GM23338 (cell line): ENCODE measurements at regions not wholly inside any gene's neighbourhood (a gene's known extent, or its start where the extent isn't known, plus 50 kb on each side); places are given as distances from the start of the nearest gene placed in this dataset.

Experiments used
- ATAC-seq: fragments of 200-7000 bp; cut with Tn5 transposase; 3 replicates; pipeline ENCODE4 v1.9.1; 2020
- DNase-seq: peaks from one replicate; pipeline ENCODE4 v3.0.0-alpha.2; 2015; ENCODE audit warnings: low spot score
- H2AFZ ChIP-seq: fragments of 200-600 bp; sonication (generic); 2 replicates; pipeline ENCODE4 v1.8.0; 2016; ENCODE audit warnings: antibody characterized with exemption, mild to moderate bottlenecking, moderate library complexity
- H3F3A ChIP-seq: fragments of 200-600 bp; sonication (generic); replicated peaks from 2 replicates; pipeline ENCODE4 v1.8.0; 2017; ENCODE audit warnings: antibody characterized with exemption, mixed run types, low read depth
- H3K27ac ChIP-seq: fragments of 200-600 bp; sonication (generic); 2 replicates; pipeline ENCODE4 v1.6.1; 2016; ENCODE audit warnings: low read depth
- H3K27me3 ChIP-seq: fragments of 200-600 bp; sonication (generic); 2 replicates; pipeline ENCODE4 v1.8.0; 2016; ENCODE audit warnings: mild to moderate bottlenecking, mixed run types, moderate library complexity; ENCODE audit not compliant: insufficient read depth
- H3K36me3 ChIP-seq: fragments of 200-600 bp; sonication (generic); 2 replicates; pipeline ENCODE4 v1.8.0; 2016; ENCODE audit warnings: mild to moderate bottlenecking; ENCODE audit not compliant: insufficient read depth
- H3K4me1 ChIP-seq: fragments of 200-600 bp; sonication (generic); 2 replicates; pipeline ENCODE4 v1.8.0; 2016; ENCODE audit warnings: mild to moderate bottlenecking, moderate library complexity; ENCODE audit not compliant: insufficient read depth
- H3K4me2 ChIP-seq: fragments of 200-600 bp; sonication (generic); 2 replicates; pipeline ENCODE4 v1.7.1; 2017; ENCODE audit warnings: mixed run types
- H3K4me3 ChIP-seq: fragments of 200-600 bp; sonication (generic); 2 replicates; pipeline ENCODE4 v1.6.1; 2016; ENCODE audit warnings: mixed run types
- H3K79me2 ChIP-seq: fragments of 200-600 bp; sonication (generic); replicated peaks from 2 replicates; pipeline ENCODE4 v1.8.0; 2017; ENCODE audit warnings: mild to moderate bottlenecking; ENCODE audit not compliant: insufficient read depth
- H3K9me2 ChIP-seq: fragments of 200-600 bp; sonication (generic); 2 replicates; pipeline ENCODE4 v1.8.0; 2017; ENCODE audit not compliant: insufficient read depth
- H4K20me1 ChIP-seq: fragments of 200-600 bp; sonication (generic); replicated peaks from 2 replicates; pipeline ENCODE4 v1.8.0; 2017; ENCODE audit warnings: mild to moderate bottlenecking; ENCODE audit not compliant: insufficient read depth
- H3K27ac Mint-ChIP-seq: 2 replicates; pipeline ENCODE4 v1.8.0; 2020; ENCODE audit warnings: inconsistent platforms, mild to moderate bottlenecking, moderate library complexity, mixed read lengths
- H3K27me3 Mint-ChIP-seq: 3 replicates; pipeline ENCODE4 v1.8.0; 2022; ENCODE audit warnings: low read depth, mild to moderate bottlenecking, moderate library complexity, mixed read lengths, inconsistent platforms; ENCODE audit not compliant: insufficient read depth, poor library complexity
- H3K36me3 Mint-ChIP-seq: 3 replicates; pipeline ENCODE4 v1.8.0; 2021; ENCODE audit warnings: low read depth, mild to moderate bottlenecking, inconsistent platforms, moderate library complexity, mixed read lengths
- H3K4me1 Mint-ChIP-seq: 3 replicates; pipeline ENCODE4 v1.8.0; 2020; ENCODE audit warnings: mild to moderate bottlenecking, inconsistent platforms, mixed read lengths
- H3K4me3 Mint-ChIP-seq: 3 replicates; pipeline ENCODE4 v1.8.0; 2021; ENCODE audit warnings: moderate library complexity, mild to moderate bottlenecking, inconsistent platforms, mixed read lengths
- H3K9me3 Mint-ChIP-seq: 3 replicates; pipeline ENCODE4 v1.8.0; 2020; ENCODE audit warnings: moderate library complexity, mild to moderate bottlenecking, inconsistent platforms, mixed read lengths
- CREB1 ChIP-seq: fragments of 250-450 bp; sonication (Bioruptor Pico); IDR thresholded peaks from 2 replicates; pipeline ENCODE4 v1.5.0; 2020; ENCODE audit warnings: low read depth, mild to moderate bottlenecking, moderate library complexity
- EZH2 ChIP-seq: fragments of 200-600 bp; sonication (generic); IDR thresholded peaks from one replicate; pipeline ENCODE4 v1.8.0; 2017; ENCODE audit warnings: antibody characterized with exemption, mild to moderate bottlenecking, low read depth; ENCODE audit not compliant: unreplicated experiment
- EZH2phosphoT487 ChIP-seq: fragments of 200-600 bp; sonication (generic); IDR thresholded peaks from one replicate; pipeline ENCODE4 v1.8.1; 2018; ENCODE audit warnings: antibody characterized with exemption; ENCODE audit not compliant: unreplicated experiment
- JUNB ChIP-seq: IDR thresholded peaks from one replicate; pipeline ENCODE4 v1.6.1; 2016; ENCODE audit warnings: antibody characterized with exemption; ENCODE audit not compliant: unreplicated experiment
- NANOG ChIP-seq: IDR thresholded peaks from 2 replicates; pipeline ENCODE4 v1.6.1; 2016; ENCODE audit warnings: antibody characterized with exemption, borderline replicate concordance
- POLR2AphosphoS5 ChIP-seq: IDR thresholded peaks from 2 replicates; pipeline ENCODE4 v1.6.1; 2016; ENCODE audit warnings: antibody characterized with exemption, low read depth
- REST ChIP-seq: IDR thresholded peaks from one replicate; pipeline ENCODE4 v1.6.1; 2018; ENCODE audit warnings: antibody characterized with exemption; ENCODE audit not compliant: unreplicated experiment
- STAT1 ChIP-seq: IDR thresholded peaks from one replicate; pipeline ENCODE4 v1.6.1; 2016; ENCODE audit warnings: antibody characterized with exemption; ENCODE audit not compliant: unreplicated experiment
- ZNF114 ChIP-seq: fragments of 250-450 bp; sonication (Bioruptor Pico); IDR thresholded peaks from 2 replicates; pipeline ENCODE4 v1.5.0; 2020; ENCODE audit warnings: mild to moderate bottlenecking, moderate library complexity
- ZNF331 ChIP-seq: fragments of 250-450 bp; sonication (Bioruptor Pico); IDR thresholded peaks from 2 replicates; pipeline ENCODE4 v1.5.0; 2020; ENCODE audit warnings: low read depth, mild to moderate bottlenecking, moderate library complexity
- TF ChIP-seq, protein P1 (sequence below): fragments of 250-450 bp; sonication (Bioruptor Pico); IDR thresholded peaks from 2 replicates; pipeline ENCODE4 v1.5.0; 2020; ENCODE audit warnings: mild to moderate bottlenecking, moderate library complexity
- TF ChIP-seq, protein P2 (sequence below): IDR thresholded peaks from 2 replicates; pipeline ENCODE4 v1.6.1; 2016; ENCODE audit warnings: antibody characterized with exemption
- TF ChIP-seq, protein P3 (sequence below), 2 experiments: fragments of 200-600 bp in 1 of 2; sonication (generic) in 1 of 2; conservative IDR thresholded peaks; 2 replicates each; pipeline versions ENCODE4 v1.5.1 to v1.6.1; 2016 to 2017; ENCODE audit warnings: antibody characterized with exemption in 2 of 2, low read depth in 2 of 2, mild to moderate bottlenecking in 2 of 2, moderate library complexity in 1 of 2

DNA sequence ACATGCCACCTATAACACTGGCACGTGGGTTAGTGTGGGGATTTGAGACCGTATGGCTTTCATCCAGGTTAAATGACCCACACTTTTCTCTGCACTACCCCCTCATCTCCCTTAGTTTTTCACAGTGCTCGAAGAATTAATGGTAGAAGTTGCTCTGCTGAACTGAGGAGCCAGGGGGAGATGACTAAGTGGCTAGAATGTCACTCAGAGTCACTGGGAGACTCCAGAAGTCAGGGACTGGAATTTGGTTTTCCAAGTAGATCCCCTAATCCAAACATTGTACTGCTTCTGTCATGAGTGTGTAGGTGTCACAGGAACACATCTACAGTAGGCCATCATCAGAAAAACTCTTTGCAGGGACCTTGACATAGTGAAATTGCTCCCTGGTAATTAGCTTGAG, 181.0 kb upstream of the RASGRP1 start:
- DNase-seq, result no peak
- Histone ChIP-seq H3K36me3 (no peaks in the 10 kb centered on the region), H3K4me2 (no peak overlapping the region), H3K4me1 (no peaks in the 10 kb centered on the region), H3K79me2 (no peaks in the 10 kb centered on the region), H3K27ac (no peak overlapping the region), H3K9me2 (peaks cover 20% of the 10 kb centered on the region), H3K4me3 (no peak overlapping the region), H3F3A (no peaks in the 10 kb centered on the region), H3K27me3 (no peaks in the 10 kb centered on the region), H2AFZ (no peak overlapping the region), H4K20me1 (no peaks in the 10 kb centered on the region)
- Mint-ChIP-seq H3K27ac (no peak overlapping the region), H3K9me3 (no peaks in the 10 kb centered on the region), H3K4me3 (no peak overlapping the region), H3K4me1 (no peaks in the 10 kb centered on the region), H3K27me3 (no peaks in the 10 kb centered on the region), H3K36me3 (no peaks in the 10 kb centered on the region)
- no peak for ATAC-seq
- TF ChIP-seq NANOG (no peak), STAT1 (no peak), EZH2 (no peak), JUNB (no peak), CREB1 (no peak), ZNF331 (CRISPR knock-in tag) (no peak), REST (no peak), ZNF114 (CRISPR knock-in tag) (no peak), EZH2phosphoT487 (no peak), POLR2AphosphoS5 (no peak)
- TF ChIP-seq, protein P1, sequence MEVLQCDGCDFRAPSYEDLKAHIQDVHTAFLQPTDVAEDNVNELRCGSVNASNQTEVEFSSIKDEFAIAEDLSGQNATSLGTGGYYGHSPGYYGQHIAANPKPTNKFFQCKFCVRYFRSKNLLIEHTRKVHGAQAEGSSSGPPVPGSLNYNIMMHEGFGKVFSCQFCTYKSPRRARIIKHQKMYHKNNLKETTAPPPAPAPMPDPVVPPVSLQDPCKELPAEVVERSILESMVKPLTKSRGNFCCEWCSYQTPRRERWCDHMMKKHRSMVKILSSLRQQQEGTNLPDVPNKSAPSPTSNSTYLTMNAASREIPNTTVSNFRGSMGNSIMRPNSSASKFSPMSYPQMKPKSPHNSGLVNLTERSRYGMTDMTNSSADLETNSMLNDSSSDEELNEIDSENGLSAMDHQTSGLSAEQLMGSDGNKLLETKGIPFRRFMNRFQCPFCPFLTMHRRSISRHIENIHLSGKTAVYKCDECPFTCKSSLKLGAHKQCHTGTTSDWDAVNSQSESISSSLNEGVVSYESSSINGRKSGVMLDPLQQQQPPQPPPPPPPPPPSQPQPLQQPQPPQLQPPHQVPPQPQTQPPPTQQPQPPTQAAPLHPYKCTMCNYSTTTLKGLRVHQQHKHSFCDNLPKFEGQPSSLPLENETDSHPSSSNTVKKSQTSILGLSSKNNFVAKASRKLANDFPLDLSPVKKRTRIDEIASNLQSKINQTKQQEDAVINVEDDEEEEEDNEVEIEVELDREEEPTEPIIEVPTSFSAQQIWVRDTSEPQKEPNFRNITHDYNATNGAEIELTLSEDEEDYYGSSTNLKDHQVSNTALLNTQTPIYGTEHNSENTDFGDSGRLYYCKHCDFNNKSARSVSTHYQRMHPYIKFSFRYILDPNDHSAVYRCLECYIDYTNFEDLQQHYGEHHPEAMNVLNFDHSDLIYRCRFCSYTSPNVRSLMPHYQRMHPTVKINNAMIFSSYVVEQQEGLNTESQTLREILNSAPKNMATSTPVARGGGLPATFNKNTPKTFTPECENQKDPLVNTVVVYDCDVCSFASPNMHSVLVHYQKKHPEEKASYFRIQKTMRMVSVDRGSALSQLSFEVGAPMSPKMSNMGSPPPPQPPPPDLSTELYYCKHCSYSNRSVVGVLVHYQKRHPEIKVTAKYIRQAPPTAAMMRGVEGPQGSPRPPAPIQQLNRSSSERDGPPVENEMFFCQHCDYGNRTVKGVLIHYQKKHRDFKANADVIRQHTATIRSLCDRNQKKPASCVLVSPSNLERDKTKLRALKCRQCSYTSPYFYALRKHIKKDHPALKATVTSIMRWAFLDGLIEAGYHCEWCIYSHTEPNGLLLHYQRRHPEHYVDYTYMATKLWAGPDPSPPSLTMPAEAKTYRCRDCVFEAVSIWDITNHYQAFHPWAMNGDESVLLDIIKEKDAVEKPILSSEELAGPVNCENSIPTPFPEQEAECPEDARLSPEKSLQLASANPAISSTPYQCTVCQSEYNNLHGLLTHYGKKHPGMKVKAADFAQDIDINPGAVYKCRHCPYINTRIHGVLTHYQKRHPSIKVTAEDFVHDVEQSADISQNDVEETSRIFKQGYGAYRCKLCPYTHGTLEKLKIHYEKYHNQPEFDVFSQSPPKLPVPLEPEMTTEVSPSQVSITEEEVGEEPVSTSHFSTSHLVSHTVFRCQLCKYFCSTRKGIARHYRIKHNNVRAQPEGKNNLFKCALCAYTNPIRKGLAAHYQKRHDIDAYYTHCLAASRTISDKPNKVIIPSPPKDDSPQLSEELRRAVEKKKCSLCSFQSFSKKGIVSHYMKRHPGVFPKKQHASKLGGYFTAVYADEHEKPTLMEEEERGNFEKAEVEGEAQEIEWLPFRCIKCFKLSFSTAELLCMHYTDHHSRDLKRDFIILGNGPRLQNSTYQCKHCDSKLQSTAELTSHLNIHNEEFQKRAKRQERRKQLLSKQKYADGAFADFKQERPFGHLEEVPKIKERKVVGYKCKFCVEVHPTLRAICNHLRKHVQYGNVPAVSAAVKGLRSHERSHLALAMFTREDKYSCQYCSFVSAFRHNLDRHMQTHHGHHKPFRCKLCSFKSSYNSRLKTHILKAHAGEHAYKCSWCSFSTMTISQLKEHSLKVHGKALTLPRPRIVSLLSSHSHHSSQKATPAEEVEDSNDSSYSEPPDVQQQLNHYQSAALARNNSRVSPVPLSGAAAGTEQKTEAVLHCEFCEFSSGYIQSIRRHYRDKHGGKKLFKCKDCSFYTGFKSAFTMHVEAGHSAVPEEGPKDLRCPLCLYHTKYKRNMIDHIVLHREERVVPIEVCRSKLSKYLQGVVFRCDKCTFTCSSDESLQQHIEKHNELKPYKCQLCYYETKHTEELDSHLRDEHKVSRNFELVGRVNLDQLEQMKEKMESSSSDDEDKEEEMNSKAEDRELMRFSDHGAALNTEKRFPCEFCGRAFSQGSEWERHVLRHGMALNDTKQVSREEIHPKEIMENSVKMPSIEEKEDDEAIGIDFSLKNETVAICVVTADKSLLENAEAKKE (CRISPR knock-in tag), result no peak
- TF ChIP-seq, protein P2, sequence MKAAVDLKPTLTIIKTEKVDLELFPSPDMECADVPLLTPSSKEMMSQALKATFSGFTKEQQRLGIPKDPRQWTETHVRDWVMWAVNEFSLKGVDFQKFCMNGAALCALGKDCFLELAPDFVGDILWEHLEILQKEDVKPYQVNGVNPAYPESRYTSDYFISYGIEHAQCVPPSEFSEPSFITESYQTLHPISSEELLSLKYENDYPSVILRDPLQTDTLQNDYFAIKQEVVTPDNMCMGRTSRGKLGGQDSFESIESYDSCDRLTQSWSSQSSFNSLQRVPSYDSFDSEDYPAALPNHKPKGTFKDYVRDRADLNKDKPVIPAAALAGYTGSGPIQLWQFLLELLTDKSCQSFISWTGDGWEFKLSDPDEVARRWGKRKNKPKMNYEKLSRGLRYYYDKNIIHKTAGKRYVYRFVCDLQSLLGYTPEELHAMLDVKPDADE, result no peak
- TF ChIP-seq, protein P3, sequence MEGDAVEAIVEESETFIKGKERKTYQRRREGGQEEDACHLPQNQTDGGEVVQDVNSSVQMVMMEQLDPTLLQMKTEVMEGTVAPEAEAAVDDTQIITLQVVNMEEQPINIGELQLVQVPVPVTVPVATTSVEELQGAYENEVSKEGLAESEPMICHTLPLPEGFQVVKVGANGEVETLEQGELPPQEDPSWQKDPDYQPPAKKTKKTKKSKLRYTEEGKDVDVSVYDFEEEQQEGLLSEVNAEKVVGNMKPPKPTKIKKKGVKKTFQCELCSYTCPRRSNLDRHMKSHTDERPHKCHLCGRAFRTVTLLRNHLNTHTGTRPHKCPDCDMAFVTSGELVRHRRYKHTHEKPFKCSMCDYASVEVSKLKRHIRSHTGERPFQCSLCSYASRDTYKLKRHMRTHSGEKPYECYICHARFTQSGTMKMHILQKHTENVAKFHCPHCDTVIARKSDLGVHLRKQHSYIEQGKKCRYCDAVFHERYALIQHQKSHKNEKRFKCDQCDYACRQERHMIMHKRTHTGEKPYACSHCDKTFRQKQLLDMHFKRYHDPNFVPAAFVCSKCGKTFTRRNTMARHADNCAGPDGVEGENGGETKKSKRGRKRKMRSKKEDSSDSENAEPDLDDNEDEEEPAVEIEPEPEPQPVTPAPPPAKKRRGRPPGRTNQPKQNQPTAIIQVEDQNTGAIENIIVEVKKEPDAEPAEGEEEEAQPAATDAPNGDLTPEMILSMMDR (conservative IDR thresholded peaks at IDR 0.05; ENCODE audit: low read depth in 2 of 2), result no peak
